Mammary epithelial cell (primary cell): ENCODE measurements at regions not wholly inside any gene's neighbourhood (a gene's known extent, or its start where the extent isn't known, plus 50 kb on each side); places are given as distances from the start of the nearest gene placed in this dataset.

Source experiments
- EZH2 ChIP-seq: IDR thresholded peaks from 2 replicates; pipeline ENCODE4 v1.6.1; 2012; ENCODE audit warnings: low read length, inconsistent platforms, borderline replicate concordance
- TF ChIP-seq, protein P1 (sequence below), 2 donors: IDR thresholded peaks in 1 of 2; conservative IDR thresholded peaks in 1 of 2; 2 replicates each; pipeline ENCODE4 v1.5.1; 2011 to 2012; ENCODE audit warnings: inconsistent platforms in 2 of 2, low read length in 2 of 2, mild to moderate bottlenecking in 2 of 2, control low read depth in 1 of 2, low read depth in 1 of 2; ENCODE audit not compliant: insufficient read depth in 1 of 2; ENCODE audit errors: extremely low read depth in 1 of 2

DNA sequence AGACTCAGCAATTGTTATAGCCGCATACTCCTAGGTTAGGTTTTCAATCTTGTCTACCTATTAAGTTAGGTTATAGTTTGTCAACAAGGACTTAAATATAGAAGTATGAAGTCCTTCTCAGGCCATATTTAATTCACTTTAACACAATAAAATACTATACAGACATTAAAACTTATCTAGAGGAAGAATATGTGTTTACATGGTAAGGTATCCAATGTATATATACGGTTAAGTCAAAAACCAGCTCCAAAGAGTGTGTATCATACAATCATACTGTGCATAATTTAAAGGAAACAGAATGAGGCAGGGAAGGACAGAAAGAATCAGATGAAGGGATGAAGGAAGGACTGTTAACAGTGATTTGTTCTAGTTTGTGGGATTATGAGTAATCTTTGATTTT lies 79.5 kb upstream of the LANCL2 start:
- TF ChIP-seq, protein P1, sequence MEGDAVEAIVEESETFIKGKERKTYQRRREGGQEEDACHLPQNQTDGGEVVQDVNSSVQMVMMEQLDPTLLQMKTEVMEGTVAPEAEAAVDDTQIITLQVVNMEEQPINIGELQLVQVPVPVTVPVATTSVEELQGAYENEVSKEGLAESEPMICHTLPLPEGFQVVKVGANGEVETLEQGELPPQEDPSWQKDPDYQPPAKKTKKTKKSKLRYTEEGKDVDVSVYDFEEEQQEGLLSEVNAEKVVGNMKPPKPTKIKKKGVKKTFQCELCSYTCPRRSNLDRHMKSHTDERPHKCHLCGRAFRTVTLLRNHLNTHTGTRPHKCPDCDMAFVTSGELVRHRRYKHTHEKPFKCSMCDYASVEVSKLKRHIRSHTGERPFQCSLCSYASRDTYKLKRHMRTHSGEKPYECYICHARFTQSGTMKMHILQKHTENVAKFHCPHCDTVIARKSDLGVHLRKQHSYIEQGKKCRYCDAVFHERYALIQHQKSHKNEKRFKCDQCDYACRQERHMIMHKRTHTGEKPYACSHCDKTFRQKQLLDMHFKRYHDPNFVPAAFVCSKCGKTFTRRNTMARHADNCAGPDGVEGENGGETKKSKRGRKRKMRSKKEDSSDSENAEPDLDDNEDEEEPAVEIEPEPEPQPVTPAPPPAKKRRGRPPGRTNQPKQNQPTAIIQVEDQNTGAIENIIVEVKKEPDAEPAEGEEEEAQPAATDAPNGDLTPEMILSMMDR (conservative IDR thresholded peaks at IDR 0.05 in 1 of 2, IDR thresholded peaks at IDR 0.05 in 1 of 2; ENCODE audit: extremely low read depth in 1 of 2, insufficient read depth in 1 of 2, low read depth in 1 of 2, low read length in 2 of 2): no peak
- no peak for TF ChIP-seq EZH2
